Right lobe of liver (tissue), 6 donors: ENCODE measurements at regions not wholly inside any gene's neighbourhood (a gene's known extent, or its start where the extent isn't known, plus 50 kb on each side); places are given as distances from the start of the nearest gene placed in this dataset.

ENCODE experiments used
- ATAC-seq, 4 donors: fragments of 200-7000 bp; cut with Tn5 transposase; one replicate each; pipeline ENCODE4 v1.9.1; 2020; ENCODE audit warnings: mild to moderate bottlenecking in 4 of 4, moderate library complexity in 4 of 4
- DNase-seq, 3 donors: peaks; one replicate each; pipeline ENCODE4 v3.0.0-alpha.2; 2020
- H3K27ac ChIP-seq, 3 donors: fragments of 200-600 bp; one replicate each; pipeline ENCODE4 v1.8.0; 2022
- H3K27me3 ChIP-seq, 2 donors: fragments of 200-600 bp; one replicate each; pipeline ENCODE4 v1.8.0; 2022
- H3K36me3 ChIP-seq, 4 donors: fragments of 200-600 bp; sonication (generic) in 1 of 4; one replicate each; pipeline versions ENCODE4 v1.5.1 to v1.8.0; 2017 to 2022; ENCODE audit warnings: control low read depth in 1 of 4
- H3K4me1 ChIP-seq, 4 donors: fragments of 200-600 bp; sonication (generic) in 1 of 4; one replicate each; pipeline versions ENCODE4 v1.5.1 to v1.8.0; 2017 to 2022; ENCODE audit warnings: control low read depth in 1 of 4
- H3K4me3 ChIP-seq, 3 donors: fragments of 200-600 bp; one replicate each; pipeline ENCODE4 v1.8.0; 2022
- H3K9me3 ChIP-seq, 4 donors: fragments of 200-600 bp; sonication (generic) in 1 of 4; one replicate each; pipeline versions ENCODE4 v1.5.1 to v1.8.0; 2017 to 2022; ENCODE audit warnings: control low read depth in 1 of 4
- CTCF ChIP-seq, 4 donors: fragments of 200-600 bp in 3 of 4; fragments of 450-650 bp in 1 of 4; IDR thresholded peaks; one replicate each; pipeline versions ENCODE4 v1.5.1 to v1.8.0; 2016 to 2022; ENCODE audit warnings: antibody characterized with exemption in 4 of 4, mild to moderate bottlenecking in 2 of 4
- POLR2A ChIP-seq: fragments of 450-650 bp; IDR thresholded peaks from one replicate; pipeline ENCODE4 v1.6.1; 2017; ENCODE audit warnings: antibody characterized with exemption, mild to moderate bottlenecking
- WGBS: methylation state at CpG from one replicate; pipeline ENCODE4 v1.1.6; 2018; ENCODE audit warnings: low coverage, low lambda C conversion rate; ENCODE audit not compliant: insufficient coverage; ENCODE audit errors: missing lambda C conversion rate; 5-methylcytosine and 5-hydroxymethylcytosine counted together
- intact Hi-C, 2 donors: fragments of 100-400 bp; cut with DNase I; formaldehyde crosslinking; loops; one replicate each; pipeline versions ENCODE4 v1.11.2 to v1.14.1; 2022
- donor health status: DM: no; HTN: yes; CAD: no.
- donor health status: DM: no; HTN: no; CAD: no.
- donor health status: DM: no; HTN: no; CAD: no.
- donor health status: DM: no; HTN: yes; CAD: no.
- donor health status: DM: no; HTN: yes; CAD: no.

GRCh38 chr2:184119989-184120800 is 478.1 kb upstream of the ZNF804A start:
- Histone ChIP-seq H3K9me3 (no peaks in the 10 kb centered on the region), H3K4me1 (no peaks in the 10 kb centered on the region), H3K27me3 (no peaks in the 10 kb centered on the region), H3K27ac (no peak overlapping the region), H3K4me3 (no peak overlapping the region), H3K36me3 (no peaks in the 10 kb centered on the region)
- no peak for TF ChIP-seq POLR2A
- no peak for TF ChIP-seq CTCF (IDR thresholded peaks at IDR 0.05)
- ATAC-seq (no peak), DNase-seq (no peak)
- intact Hi-C loops: no loop called here
- WGBS: 61% methylated on average over 1 of the region's 1 CpG

GRCh38 chr2:184125867-184126266 is 472.5 kb upstream of the ZNF804A start:
- Histone ChIP-seq H3K4me1 (no peaks in the 10 kb centered on the region), H3K36me3 (no peaks in the 10 kb centered on the region), H3K27ac (no peak overlapping the region), H3K4me3 (no peak overlapping the region), H3K9me3 (no peaks in the 10 kb centered on the region), H3K27me3 (no peaks in the 10 kb centered on the region)
- DNase-seq (no peak), ATAC-seq (no peak)
- TF ChIP-seq POLR2A (no peak), CTCF (IDR thresholded peaks at IDR 0.05) (no peak)
- WGBS: 75% methylated on average over 1 of the region's 2 CpGs
- intact Hi-C loops: no loop called here

GRCh38 chr2:184129073-184129472 is 469.3 kb upstream of the ZNF804A start:
- WGBS: 75% methylated on average over 1 of the region's 1 CpG
- Histone ChIP-seq H3K36me3 (no peaks in the 10 kb centered on the region), H3K4me3 (no peak overlapping the region), H3K27me3 (no peaks in the 10 kb centered on the region), H3K9me3 (no peaks in the 10 kb centered on the region), H3K27ac (no peak overlapping the region), H3K4me1 (no peaks in the 10 kb centered on the region)
- intact Hi-C loops: no loop called here
- TF ChIP-seq CTCF (IDR thresholded peaks at IDR 0.05) (no peak), POLR2A (no peak)
- no peak for DNase-seq
- ATAC-seq: no peak

- Histone ChIP-seq H3K36me3 (no peaks in the 10 kb centered on the region), H3K4me3 (no peak overlapping the region), H3K4me1 (no peaks in the 10 kb centered on the region), H3K9me3 (no peaks in the 10 kb centered on the region), H3K27ac (no peak overlapping the region), H3K27me3 (no peaks in the 10 kb centered on the region)
- no peak for ATAC-seq
- TF ChIP-seq CTCF (IDR thresholded peaks at IDR 0.05) (no peak), POLR2A (no peak)
- intact Hi-C loops: no loop called here
- no peak for DNase-seq
- WGBS: no CpG with 5 or more reads among the region's 1 CpG
Measured at GRCh38 chr2:184137955-184138354, 460.4 kb upstream of the ZNF804A start.
